Body of pancreas (tissue), 4 donors: ENCODE measurements at regions not wholly inside any gene's neighbourhood (a gene's known extent, or its start where the extent isn't known, plus 50 kb on each side); places are given as distances from the start of the nearest gene placed in this dataset.

Experiments
- ATAC-seq: fragments of 150-250 bp; one replicate; pipeline ENCODE4 v1.9.1; 2016
- DNase-seq, 4 donors: peaks; one replicate each; pipeline ENCODE4 v3.0.0-alpha.2; 2019
- H3K27ac ChIP-seq, 4 donors: fragments of 200-600 bp; sonication (generic); 1 replicate in 3 of 4; 2 replicates in 1 of 4; pipeline versions ENCODE4 v1.5.1 to v1.6.1; 2016 to 2019; ENCODE audit warnings: mild to moderate bottlenecking in 1 of 4, mixed read lengths in 1 of 4, moderate library complexity in 1 of 4
- H3K27me3 ChIP-seq, 2 donors: fragments of 200-600 bp; sonication (generic); one replicate each; pipeline ENCODE4 v1.6.0; 2016; ENCODE audit warnings: mild to moderate bottlenecking in 1 of 2
- H3K36me3 ChIP-seq, 2 donors: fragments of 200-600 bp; sonication (generic); replicated peaks in 1 of 2; 2 replicates each; pipeline ENCODE4 v1.5.1; 2016; ENCODE audit warnings: low read depth in 2 of 2; ENCODE audit not compliant: insufficient read depth in 1 of 2
- H3K4me1 ChIP-seq: fragments of 200-600 bp; sonication (generic); one replicate; pipeline ENCODE4 v1.6.0; 2016
- H3K4me3 ChIP-seq, 2 donors: fragments of 200-600 bp; sonication (generic); 1 replicate in 1 of 2; 2 replicates in 1 of 2; pipeline ENCODE4 v1.5.1; 2016 to 2019
- H3K9me3 ChIP-seq, 3 donors: fragments of 200-600 bp; sonication (generic); 1 replicate in 2 of 3; 2 replicates in 1 of 3; pipeline ENCODE4 v1.5.1; 2016
- CTCF ChIP-seq, 7 experiments: fragments of 450-650 bp in 4 of 7; fragments of 200-600 bp in 3 of 7; sonication (generic) in 3 of 7; IDR thresholded peaks; one replicate each; pipeline ENCODE4 v1.5.1; 2016 to 2019; ENCODE audit warnings: antibody characterized with exemption in 7 of 7
- POLR2A ChIP-seq, 3 donors: fragments of 450-650 bp; IDR thresholded peaks; one replicate each; pipeline ENCODE4 v1.6.1; 2016; ENCODE audit warnings: antibody characterized with exemption in 3 of 3, mild to moderate bottlenecking in 2 of 3
- WGBS, 2 donors: methylation state at CpG; one replicate each; pipeline ENCODE4 v1.1.5; 2017; 5-methylcytosine and 5-hydroxymethylcytosine counted together
- intact Hi-C: fragments of 100-400 bp; cut with DNase I; formaldehyde crosslinking; loops from one replicate; pipeline ENCODE4 v1.15.1; 2023

DNA sequence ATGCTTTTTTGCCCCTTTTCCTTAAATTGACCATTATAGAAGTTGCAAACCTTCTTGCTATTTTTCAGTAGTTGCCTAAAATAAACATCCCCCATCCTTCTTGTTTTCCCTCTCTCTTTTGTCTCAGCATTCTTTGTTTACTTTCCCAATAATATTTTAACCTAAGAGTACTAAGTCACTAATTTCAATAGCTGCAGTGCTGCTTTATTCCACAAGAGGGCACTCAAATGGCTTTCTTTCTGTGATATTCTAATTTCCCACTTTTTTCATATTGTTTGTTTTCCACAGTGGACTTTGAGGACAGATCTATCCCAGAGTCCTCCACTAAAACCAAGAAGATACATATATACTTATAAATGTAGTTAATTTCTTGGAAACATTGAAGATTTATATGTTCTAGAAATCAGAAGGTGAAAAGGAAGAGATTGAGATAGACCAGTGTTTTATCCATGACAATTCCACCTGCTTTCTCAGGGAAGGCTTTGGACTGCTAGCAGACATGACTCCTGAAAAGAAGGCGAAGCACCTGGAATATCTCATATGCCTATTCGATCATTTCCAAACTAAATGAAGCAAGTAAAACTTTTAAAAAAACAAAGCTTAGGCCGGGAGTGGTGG lies 104.8 kb upstream of the GRIK1 start:
- Histone ChIP-seq H3K36me3 (no peaks in the 10 kb centered on the region), H3K4me1 (no peaks in the 10 kb centered on the region), H3K27me3 (no peaks in the 10 kb centered on the region), H3K27ac (no peak overlapping the region), H3K9me3 (no peaks in the 10 kb centered on the region), H3K4me3 (no peak overlapping the region)
- ATAC-seq (no peak), DNase-seq (peak in 3 of 4 donors; percentile 13 to 22 (median 21))
- intact Hi-C loops: no loop called here
- peak; percentile 64 to 97 (median 77) for TF ChIP-seq CTCF (IDR thresholded peaks at IDR 0.05)
- TF ChIP-seq POLR2A (IDR thresholded peaks at IDR 0.05): no peak
- WGBS, 2 donors: 66 to 70% methylated on average over 3 of the region's 3 CpGs

DNA sequence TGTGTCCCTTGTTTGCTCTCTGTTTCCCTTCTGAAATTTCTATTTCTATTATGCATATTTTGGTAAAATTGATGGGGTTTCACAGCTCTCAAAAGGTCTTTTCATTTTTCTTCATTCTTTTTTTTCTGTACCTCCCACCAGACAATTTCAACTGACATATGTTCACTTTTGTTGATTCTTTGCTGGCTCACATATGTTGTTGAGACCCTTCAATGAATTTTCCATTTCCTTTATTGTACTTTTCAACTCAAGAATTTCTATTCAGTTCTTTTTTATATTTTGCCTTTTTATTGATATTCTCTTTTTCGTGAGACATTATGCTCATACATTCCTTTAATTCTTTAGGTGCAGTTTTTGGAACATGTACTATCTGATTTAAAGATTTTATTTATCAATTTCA lies 102.6 kb upstream of the GRIK1 start:
- intact Hi-C loops: no loop called here
- 68 to 75% methylated on average over 1 of the region's 1 CpG for WGBS, 2 donors

GRCh38 chr21:30033441-30033840 lies 93.6 kb upstream of the GRIK1 start:
- WGBS, 2 donors: 89 to 90% methylated on average over 12 of the region's 12 CpGs
- TF ChIP-seq POLR2A (IDR thresholded peaks at IDR 0.05): no peak
- no peak for TF ChIP-seq CTCF (IDR thresholded peaks at IDR 0.05)

More for the DNA sequence above, 102.6 kb upstream of the GRIK1 start:
- DNase-seq (no peak), ATAC-seq (no peak)
- Histone ChIP-seq H3K9me3 (no peaks in the 10 kb centered on the region), H3K36me3 (no peaks in the 10 kb centered on the region), H3K4me3 (no peak overlapping the region), H3K27me3 (no peaks in the 10 kb centered on the region), H3K4me1 (no peaks in the 10 kb centered on the region), H3K27ac (no peak overlapping the region)
- TF ChIP-seq POLR2A (IDR thresholded peaks at IDR 0.05) (no peak), CTCF (IDR thresholded peaks at IDR 0.05) (no peak)

GRCh38 chr21:30030416-30030815 lies 90.6 kb upstream of the GRIK1 start:
- H3K27ac ChIP-seq: no peak overlapping the region
- H3K9me3 ChIP-seq: no peaks in the 10 kb centered on the region
- DNase-seq (no peak), ATAC-seq (no peak)
- H3K36me3 ChIP-seq: no peaks in the 10 kb centered on the region
- H3K4me1 ChIP-seq: no peaks in the 10 kb centered on the region
- no peak overlapping the region for H3K4me3 ChIP-seq
- TF ChIP-seq POLR2A (IDR thresholded peaks at IDR 0.05) (no peak), CTCF (IDR thresholded peaks at IDR 0.05) (no peak)
- WGBS, 2 donors: 63 to 64% methylated on average over 6 of the region's 6 CpGs
- intact Hi-C loops: no loop called here
- H3K27me3 ChIP-seq: peaks cover 0 to 5% of the 10 kb centered on the region in 2 donors

More at GRCh38 chr21:30033441-30033840, 93.6 kb upstream of the GRIK1 start:
- DNase-seq: no peak
- intact Hi-C loops: no loop called here
- H3K36me3 ChIP-seq: no peaks in the 10 kb centered on the region
- no peaks in the 10 kb centered on the region for H3K4me1 ChIP-seq
- ATAC-seq: no peak
- H3K27me3 ChIP-seq: peaks cover 0 to 3% of the 10 kb centered on the region in 2 donors
- H3K9me3 ChIP-seq: no peaks in the 10 kb centered on the region
- H3K27ac ChIP-seq: no peak overlapping the region
- H3K4me3 ChIP-seq: no peak overlapping the region

DNA sequence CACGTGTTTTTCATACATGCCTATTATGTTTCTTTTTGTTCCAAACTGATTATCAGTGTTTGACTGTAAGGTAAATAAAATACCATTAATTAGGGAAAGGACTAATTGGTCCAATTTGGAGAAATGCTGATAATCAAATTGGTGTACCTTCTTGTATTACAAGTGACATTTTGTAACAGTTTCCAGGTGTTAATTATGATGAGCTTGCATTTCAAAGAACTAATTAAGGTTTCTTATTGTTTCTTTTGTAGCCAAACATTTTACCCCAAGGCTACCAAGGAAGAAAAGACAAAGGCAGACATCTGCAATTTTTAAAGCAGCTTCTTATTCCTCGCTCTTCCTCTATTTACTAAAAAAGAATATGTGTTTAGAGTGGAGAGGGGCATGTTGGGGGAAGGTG lies 88.7 kb upstream of the GRIK1 start:
- Histone ChIP-seq H3K27me3 (peaks cover 0 to 5% of the 10 kb centered on the region in 2 donors), H3K4me1 (no peaks in the 10 kb centered on the region), H3K36me3 (no peaks in the 10 kb centered on the region), H3K4me3 (no peak overlapping the region), H3K27ac (no peak overlapping the region), H3K9me3 (no peaks in the 10 kb centered on the region)
- WGBS, 2 donors: 64 to 73% methylated on average over 2 of the region's 2 CpGs
- intact Hi-C loops: no loop called here
- DNase-seq (no peak), ATAC-seq (no peak)
- no peak for TF ChIP-seq CTCF (IDR thresholded peaks at IDR 0.05)
- TF ChIP-seq POLR2A (IDR thresholded peaks at IDR 0.05): no peak
